ENCODE measurements at regions not wholly inside any gene's neighbourhood (a gene's known extent, or its start where the extent isn't known, plus 50 kb on each side); places are given as distances from the start of the nearest gene placed in this dataset.

DNA sequence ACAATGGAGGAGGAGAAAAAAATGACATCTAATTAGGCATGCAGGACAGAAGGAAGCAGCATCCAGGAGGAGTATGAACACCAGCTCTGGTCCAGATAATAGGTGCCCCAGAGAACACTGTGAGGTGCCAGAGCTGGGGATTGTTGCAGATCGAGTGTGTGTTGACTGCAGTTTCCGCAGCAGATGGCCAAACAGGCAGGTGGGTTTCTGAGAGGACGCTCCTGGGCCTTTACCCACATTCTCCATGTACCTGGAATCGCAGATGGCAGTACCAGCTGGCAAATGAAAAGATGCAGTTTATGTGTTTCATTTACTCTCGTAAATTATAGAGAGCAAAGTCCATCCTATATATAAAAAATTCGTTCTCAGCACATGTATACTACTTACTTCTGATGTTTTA lies 182.2 kb upstream of the ISL1 start:
- Mint-ChIP-seq H3K4me3 (no peak overlapping the region), H3K9me3 (no peaks in the 10 kb centered on the region), H3K27ac (no peak overlapping the region), H3K4me1 (no peaks in the 10 kb centered on the region), H3K36me3 (ENCODE audit: low read depth) (no peaks in the 10 kb centered on the region), H3K27me3 (ENCODE audit: low read depth) (no peaks in the 10 kb centered on the region)
- TF ChIP-seq, protein P1, sequence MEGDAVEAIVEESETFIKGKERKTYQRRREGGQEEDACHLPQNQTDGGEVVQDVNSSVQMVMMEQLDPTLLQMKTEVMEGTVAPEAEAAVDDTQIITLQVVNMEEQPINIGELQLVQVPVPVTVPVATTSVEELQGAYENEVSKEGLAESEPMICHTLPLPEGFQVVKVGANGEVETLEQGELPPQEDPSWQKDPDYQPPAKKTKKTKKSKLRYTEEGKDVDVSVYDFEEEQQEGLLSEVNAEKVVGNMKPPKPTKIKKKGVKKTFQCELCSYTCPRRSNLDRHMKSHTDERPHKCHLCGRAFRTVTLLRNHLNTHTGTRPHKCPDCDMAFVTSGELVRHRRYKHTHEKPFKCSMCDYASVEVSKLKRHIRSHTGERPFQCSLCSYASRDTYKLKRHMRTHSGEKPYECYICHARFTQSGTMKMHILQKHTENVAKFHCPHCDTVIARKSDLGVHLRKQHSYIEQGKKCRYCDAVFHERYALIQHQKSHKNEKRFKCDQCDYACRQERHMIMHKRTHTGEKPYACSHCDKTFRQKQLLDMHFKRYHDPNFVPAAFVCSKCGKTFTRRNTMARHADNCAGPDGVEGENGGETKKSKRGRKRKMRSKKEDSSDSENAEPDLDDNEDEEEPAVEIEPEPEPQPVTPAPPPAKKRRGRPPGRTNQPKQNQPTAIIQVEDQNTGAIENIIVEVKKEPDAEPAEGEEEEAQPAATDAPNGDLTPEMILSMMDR (IDR thresholded peaks at IDR 0.05; ENCODE audit: unreplicated experiment in 3 of 3): no peak

DNA sequence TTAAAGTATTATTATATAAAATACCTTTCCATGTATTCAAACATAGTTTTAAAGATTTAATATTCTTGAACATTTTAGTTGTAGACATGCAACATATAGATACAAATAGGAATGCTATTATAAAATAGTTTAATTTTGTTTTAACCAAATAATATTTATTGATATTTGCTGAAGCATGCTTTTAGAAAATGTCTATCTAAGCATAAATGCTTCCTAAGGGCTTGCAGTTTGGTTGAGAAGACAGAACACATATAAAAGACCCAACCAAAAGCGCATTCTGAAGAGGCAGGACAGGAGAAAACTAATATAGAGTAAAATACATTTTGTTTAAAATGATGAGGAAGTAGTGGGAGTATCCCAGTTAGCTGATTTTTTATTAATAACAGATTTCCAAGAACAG lies 181.5 kb upstream of the ISL1 start:
- Mint-ChIP-seq H3K4me1 (no peaks in the 10 kb centered on the region), H3K9me3 (no peaks in the 10 kb centered on the region), H3K4me3 (no peak overlapping the region), H3K27me3 (ENCODE audit: low read depth) (no peaks in the 10 kb centered on the region), H3K36me3 (ENCODE audit: low read depth) (no peaks in the 10 kb centered on the region), H3K27ac (no peak overlapping the region)
- TF ChIP-seq, protein P1 (IDR thresholded peaks at IDR 0.05; ENCODE audit: unreplicated experiment in 3 of 3): no peak

DNA sequence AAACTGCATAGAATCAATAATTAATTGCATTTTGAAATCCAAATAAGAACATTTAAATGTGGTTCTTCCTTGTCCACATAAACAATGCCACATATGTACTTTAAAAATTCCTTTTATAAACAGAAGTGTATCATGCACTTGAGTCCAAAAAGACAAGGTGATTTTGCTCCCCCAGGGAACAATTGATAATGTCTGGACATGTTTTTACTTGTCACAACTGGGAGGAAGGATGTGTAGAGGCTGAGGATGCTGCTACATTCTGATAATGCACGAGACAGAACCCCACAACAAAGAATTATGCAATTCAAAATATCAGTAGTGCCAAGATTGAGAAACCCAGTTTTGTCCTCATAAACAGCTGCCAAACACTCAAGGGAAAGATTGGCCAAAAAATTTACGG lies 181.1 kb upstream of the ISL1 start:
- Mint-ChIP-seq H3K36me3 (ENCODE audit: low read depth) (no peaks in the 10 kb centered on the region), H3K9me3 (no peaks in the 10 kb centered on the region), H3K4me3 (no peak overlapping the region)

DNA sequence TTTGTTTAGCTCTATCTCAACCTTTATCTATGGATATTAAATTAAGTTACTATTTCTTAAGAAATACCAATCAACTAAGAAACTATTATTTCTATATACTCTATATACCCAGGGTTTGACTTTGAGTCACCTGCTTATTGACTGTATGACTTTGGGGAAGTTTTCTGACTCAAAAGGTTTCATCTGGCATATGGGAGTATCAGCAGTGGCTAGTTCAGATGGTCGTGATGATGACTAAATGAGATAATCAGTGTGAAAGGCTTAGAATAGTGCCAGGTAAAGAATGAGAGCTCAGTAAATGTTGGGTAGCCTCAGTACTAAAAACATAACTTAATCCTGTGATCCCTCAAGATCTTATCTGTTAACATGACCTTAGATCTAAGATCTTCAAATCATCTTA lies 179.7 kb upstream of the ISL1 start:
- TF ChIP-seq, protein P1 (IDR thresholded peaks at IDR 0.05; ENCODE audit: unreplicated experiment in 3 of 3): no peak
- H3K36me3 Mint-ChIP-seq (ENCODE audit: low read depth): no peaks in the 10 kb centered on the region
- H3K4me1 Mint-ChIP-seq: no peaks in the 10 kb centered on the region

More for the DNA sequence above, 181.1 kb upstream of the ISL1 start:
- no peaks in the 10 kb centered on the region for H3K27me3 Mint-ChIP-seq (ENCODE audit: low read depth)
- H3K4me1 Mint-ChIP-seq: no peaks in the 10 kb centered on the region
- TF ChIP-seq, protein P1 (IDR thresholded peaks at IDR 0.05; ENCODE audit: unreplicated experiment in 3 of 3): no peak
- H3K27ac Mint-ChIP-seq: no peak overlapping the region

DNA sequence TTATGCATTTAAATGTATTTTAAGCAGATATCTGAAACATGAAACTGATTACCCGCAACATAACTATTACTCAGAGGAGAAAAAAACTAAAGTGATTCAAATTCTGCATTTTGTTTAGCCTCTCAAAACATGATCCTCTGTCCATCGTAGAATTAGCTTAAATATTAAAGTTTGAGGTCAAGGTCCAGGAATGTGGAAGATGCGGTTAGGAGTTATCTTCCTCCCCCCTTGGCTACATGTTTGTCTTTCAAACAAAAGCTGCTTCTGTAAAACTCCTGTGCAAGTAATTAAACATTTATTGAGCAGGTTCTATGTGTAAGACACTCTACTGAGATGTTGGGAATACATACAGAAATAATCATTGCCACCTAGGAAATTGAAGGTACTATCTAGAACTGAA lies 175.0 kb upstream of the ISL1 start:
- Mint-ChIP-seq H3K9me3 (no peaks in the 10 kb centered on the region), H3K27me3 (ENCODE audit: low read depth) (no peaks in the 10 kb centered on the region), H3K36me3 (ENCODE audit: low read depth) (no peaks in the 10 kb centered on the region), H3K4me1 (no peaks in the 10 kb centered on the region), H3K4me3 (no peak overlapping the region), H3K27ac (no peak overlapping the region)
- TF ChIP-seq, protein P1 (IDR thresholded peaks at IDR 0.05; ENCODE audit: unreplicated experiment in 3 of 3): no peak

More for the DNA sequence above, 179.7 kb upstream of the ISL1 start:
- H3K4me3 Mint-ChIP-seq: no peak overlapping the region
- no peak overlapping the region for H3K27ac Mint-ChIP-seq
- no peaks in the 10 kb centered on the region for H3K9me3 Mint-ChIP-seq
- no peaks in the 10 kb centered on the region for H3K27me3 Mint-ChIP-seq (ENCODE audit: low read depth)

DNA sequence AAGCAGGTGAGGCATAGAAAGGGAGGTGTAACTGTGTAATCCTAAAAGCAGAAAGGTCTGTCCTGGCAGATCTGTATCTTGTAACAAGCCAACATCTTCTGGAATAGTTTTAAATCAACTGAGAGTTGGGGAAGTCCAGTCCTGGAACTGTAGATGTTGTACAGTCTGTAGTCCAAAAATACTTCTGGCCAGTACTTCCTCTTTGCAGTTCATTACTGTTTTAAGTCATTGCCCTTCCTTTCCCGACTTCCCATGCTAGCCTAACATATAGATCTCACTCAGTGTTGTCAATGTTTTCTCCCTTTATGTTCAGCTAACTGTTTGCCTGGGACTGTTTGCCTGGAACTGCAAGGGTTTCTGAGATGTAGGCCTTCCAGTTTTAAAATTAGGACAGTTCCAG lies 168.5 kb upstream of the ISL1 start:
- H3K9me3 Mint-ChIP-seq: no peaks in the 10 kb centered on the region
- H3K4me1 Mint-ChIP-seq: no peaks in the 10 kb centered on the region
- H3K36me3 Mint-ChIP-seq (ENCODE audit: low read depth): no peaks in the 10 kb centered on the region
- no peak overlapping the region for H3K27ac Mint-ChIP-seq
- TF ChIP-seq, protein P1 (IDR thresholded peaks at IDR 0.05; ENCODE audit: unreplicated experiment in 3 of 3): no peak
- no peak overlapping the region for H3K4me3 Mint-ChIP-seq
- no peaks in the 10 kb centered on the region for H3K27me3 Mint-ChIP-seq (ENCODE audit: low read depth)
